NCI-H1092 (cell line): ENCODE measurements at regions not wholly inside any gene's neighbourhood (a gene's known extent, or its start where the extent isn't known, plus 50 kb on each side); places are given as distances from the start of the nearest gene placed in this dataset.
A peak's percentile ranks its signal among the peaks of the same experiment; 100 is the strongest.

Experiments used
- DNase-seq: peaks from one replicate; lab custom pipeline; 2025; lab: John Stamatoyannopoulos, UW

GRCh38 chr6:43982084-43982625 lies 145.1 kb downstream of the MRPL14 start:
- DNase-seq = no peak

- no peak for DNase-seq
Measured at GRCh38 chr6:43981363-43981990, 145.8 kb downstream of the MRPL14 start.

- peak; percentile 76 for DNase-seq
Measured at GRCh38 chr6:43980004-43980795, 147.1 kb downstream of the MRPL14 start.

GRCh38 chr6:43979525-43979924 lies 147.7 kb downstream of the MRPL14 start:
- DNase-seq = no peak

GRCh38 chr6:43978473-43979346 lies 148.5 kb downstream of the MRPL14 start:
- no peak for DNase-seq

- DNase-seq = no peak
Measured at GRCh38 chr6:43977404-43978111, 149.7 kb downstream of the MRPL14 start.

- DNase-seq = no peak
Measured at GRCh38 chr6:43976706-43977403, 150.4 kb downstream of the MRPL14 start.

- no peak for DNase-seq
Measured at GRCh38 chr6:43974643-43975230, 152.5 kb downstream of the MRPL14 start.

GRCh38 chr6:43973357-43973756 lies 153.9 kb downstream of the MRPL14 start:
- DNase-seq = no peak

GRCh38 chr6:43972913-43973300 lies 154.3 kb downstream of the MRPL14 start:
- peak; percentile 35 for DNase-seq

- DNase-seq = no peak
Measured at GRCh38 chr6:43972179-43972912, 154.9 kb downstream of the MRPL14 start.

GRCh38 chr6:43971776-43972126 lies 155.5 kb downstream of the MRPL14 start:
- DNase-seq = no peak

- no peak for DNase-seq
Measured at GRCh38 chr6:43970913-43971775, 156.1 kb downstream of the MRPL14 start.

- no peak for DNase-seq
Measured at GRCh38 chr6:43970068-43970912, 157.0 kb downstream of the MRPL14 start.

GRCh38 chr6:43969158-43969981 lies 157.9 kb downstream of the MRPL14 start:
- no peak for DNase-seq

- DNase-seq = no peak
Measured at GRCh38 chr6:43968110-43968965, 158.9 kb downstream of the MRPL14 start.
